ENCODE measurements at regions not wholly inside any gene's neighbourhood (a gene's known extent, or its start where the extent isn't known, plus 50 kb on each side); places are given as distances from the start of the nearest gene placed in this dataset.

DNA sequence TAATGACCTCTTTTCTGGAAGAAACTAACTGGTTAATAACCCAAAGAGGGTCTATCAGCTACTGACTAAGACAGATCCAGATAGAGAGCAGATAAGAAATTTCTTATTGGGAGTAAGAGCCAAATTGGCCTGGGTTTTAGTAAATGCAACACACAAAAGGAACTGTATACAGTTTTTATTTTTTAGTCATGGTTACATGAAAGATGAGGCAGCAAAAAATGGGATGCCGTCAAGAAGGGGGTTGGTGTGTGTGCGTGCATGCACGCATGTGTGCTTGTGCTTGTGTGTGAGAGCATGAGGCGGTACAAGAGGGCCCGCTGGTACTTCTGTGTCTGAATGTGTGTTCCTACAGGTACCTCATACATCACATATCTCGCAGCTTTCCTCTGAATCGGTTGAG lies 466.2 kb upstream of the HNRNPA3 start:
- DNase-seq = no peak

DNA sequence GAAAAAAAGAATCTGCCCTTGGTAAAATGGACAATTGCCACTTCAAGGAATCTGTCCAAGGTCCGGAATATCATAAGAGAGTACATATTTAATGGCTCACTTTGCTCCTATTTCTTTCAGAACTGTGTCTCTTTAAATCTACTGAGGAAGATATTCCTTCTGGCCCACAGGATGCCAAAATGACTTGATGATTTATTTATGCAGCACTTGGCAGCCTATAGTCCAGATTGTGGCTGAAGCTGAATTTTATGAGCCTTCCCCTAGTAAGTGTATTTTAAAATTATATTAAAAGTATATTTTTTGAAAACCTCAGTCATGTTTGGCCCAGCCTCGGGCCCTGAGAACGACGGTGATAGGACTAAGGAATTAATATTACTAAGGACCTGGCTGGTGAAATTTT lies 465.1 kb upstream of the HNRNPA3 start:
- DNase-seq = no peak

- no peak for DNase-seq
Observed at GRCh38 chr2:176747928-176748327, 464.7 kb upstream of the HNRNPA3 start.

DNA sequence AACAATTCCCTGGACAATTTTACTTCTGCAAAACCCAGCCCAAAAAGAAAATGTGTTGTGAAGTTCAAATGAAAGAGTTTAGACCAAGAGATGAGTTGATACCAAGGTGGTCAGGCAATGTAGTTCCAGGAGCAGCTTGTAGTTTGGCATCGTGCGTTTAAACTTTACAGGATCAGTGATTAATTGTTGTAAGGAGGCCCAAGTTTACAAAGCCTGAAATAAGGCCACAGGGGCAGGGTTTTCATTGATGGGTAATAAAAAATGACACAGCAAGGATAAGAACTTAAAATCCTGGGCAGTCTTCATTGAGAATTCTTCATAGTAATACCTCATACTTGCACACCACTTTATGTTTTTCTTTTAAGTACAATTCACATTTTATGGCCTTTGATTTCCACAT lies 463.9 kb upstream of the HNRNPA3 start:
- no peak for DNase-seq

GRCh38 chr2:176751314-176752227 lies 461.0 kb upstream of the HNRNPA3 start:
- DNase-seq = no peak

- no peak for DNase-seq
Observed at GRCh38 chr2:176752295-176752694, 460.3 kb upstream of the HNRNPA3 start.

GRCh38 chr2:176753205-176753604 lies 459.4 kb upstream of the HNRNPA3 start:
- no peak for DNase-seq

- no peak for DNase-seq
Observed at GRCh38 chr2:176753752-176754474, 458.7 kb upstream of the HNRNPA3 start.

DNA sequence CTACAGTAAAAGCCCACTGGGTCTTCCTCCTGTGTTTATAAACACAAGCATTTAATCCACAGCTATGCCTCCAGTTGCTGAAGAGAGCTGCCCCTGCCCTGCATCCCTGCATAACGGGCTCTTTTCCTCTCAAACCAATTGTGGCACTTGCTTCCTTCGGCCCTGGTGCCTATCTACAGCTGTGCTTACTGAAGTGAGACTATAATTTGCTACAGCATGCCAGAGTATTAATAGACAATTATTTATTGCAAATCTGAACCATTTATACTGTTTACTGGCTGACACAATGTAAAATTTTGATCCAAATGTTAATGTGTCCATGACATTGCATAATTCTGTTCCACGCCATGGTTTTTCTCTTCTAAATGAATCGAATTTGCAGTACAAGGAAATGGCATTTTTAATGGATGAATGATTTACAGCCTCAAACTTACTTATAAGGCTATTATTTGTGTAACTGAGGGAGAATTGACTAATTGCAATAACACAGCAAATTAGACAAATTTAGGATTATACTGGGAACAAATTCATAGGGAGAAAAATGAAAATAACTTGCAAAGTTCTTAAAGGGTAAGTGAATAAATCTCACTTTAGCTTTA lies 457.0 kb upstream of the HNRNPA3 start:
- DNase-seq = no peak

GRCh38 chr2:176758426-176758825 lies 454.2 kb upstream of the HNRNPA3 start:
- DNase-seq = no peak

- no peak for DNase-seq
Observed at GRCh38 chr2:176760439-176760838, 452.2 kb upstream of the HNRNPA3 start.

- no peak for DNase-seq
Observed at GRCh38 chr2:176763130-176763529, 449.5 kb upstream of the HNRNPA3 start.

DNA sequence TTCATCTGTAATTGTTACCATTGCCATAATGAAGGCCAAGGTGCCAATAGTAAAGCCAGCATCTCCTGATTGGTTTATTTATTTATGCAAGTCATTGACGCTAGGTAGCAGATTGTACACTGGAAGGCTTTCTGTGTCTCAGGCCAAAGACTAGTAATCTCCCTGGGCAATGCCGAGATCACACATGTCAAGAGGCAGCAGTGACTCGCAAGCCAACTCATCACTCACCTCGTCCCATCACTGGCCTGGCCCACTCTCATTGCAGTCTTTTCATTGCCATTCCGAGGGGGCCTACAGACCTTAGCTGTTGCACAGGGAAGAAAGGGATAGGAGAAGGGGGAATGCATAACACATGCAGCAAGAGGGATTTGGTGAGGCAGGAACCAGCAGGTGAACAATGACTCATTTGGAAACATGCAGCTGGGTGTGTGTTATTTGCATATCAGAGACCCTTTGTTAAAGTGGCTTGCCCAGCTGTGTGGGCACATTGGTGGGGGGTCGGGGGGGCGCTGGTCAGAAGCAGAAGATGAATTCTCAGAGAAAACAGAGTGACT lies 448.7 kb upstream of the HNRNPA3 start:
- DNase-seq = no peak

DNA sequence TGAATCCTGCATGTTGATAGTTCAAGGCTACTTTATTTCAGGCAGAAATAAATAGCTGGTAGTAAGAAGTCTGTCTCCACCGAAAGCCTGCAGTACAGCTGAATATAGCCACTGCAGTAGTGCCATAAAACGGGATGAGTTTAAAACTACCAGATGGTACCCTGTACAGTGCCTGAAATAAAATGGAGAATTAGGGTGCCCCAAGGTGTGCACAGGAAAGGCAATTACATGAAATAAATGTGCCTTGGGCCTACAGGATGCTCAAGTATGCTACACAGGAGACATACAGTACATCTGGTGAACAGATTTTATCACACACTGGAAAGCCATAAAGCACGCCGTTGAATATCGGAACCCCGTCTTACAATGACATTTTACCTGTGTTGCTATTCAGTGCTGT lies 447.7 kb upstream of the HNRNPA3 start:
- DNase-seq = no peak

DNA sequence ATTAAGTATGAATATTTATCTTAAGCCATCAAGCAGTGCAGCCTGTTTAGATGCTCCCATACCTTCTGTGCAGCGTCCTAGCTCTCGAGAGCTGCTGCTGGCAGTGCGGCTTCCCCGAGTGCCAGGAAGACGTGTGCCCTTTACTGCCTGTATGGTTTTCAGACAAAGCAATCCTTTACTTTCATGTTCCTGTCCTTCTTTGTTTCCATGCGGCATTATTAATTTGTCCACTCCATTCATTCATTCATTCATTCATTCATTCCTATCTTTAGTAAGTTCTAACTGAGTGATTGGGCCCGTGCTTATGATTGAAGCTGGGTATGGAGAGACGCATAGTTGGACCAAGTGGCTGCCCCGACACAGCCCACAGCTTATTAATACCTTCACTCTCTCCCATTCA lies 446.6 kb upstream of the HNRNPA3 start:
- DNase-seq = no peak

DNA sequence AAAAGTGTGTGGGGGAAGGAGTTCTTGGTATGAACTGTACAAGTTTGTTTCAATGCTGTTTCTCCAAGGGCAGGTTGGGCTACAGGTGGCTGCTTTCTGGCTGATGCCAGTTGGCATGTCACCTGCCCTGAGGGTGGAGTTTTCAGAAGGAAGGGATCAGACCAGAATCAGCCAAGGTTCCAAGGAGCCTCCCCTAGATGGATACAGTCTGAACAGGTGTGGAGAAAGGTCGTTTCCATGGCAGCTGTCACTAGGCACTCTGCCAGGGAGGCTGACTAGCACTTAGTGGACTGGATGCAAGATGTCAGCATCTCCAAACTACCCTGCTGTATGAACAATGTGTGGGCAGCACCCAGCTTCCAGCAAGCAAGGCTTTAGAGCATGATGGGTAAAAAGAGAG lies 444.4 kb upstream of the HNRNPA3 start:
- no peak for DNase-seq

- DNase-seq = no peak
Observed at GRCh38 chr2:176769021-176769420, 443.6 kb upstream of the HNRNPA3 start.

GRCh38 chr2:176769499-176770370 lies 442.9 kb upstream of the HNRNPA3 start:
- DNase-seq = no peak

DNA sequence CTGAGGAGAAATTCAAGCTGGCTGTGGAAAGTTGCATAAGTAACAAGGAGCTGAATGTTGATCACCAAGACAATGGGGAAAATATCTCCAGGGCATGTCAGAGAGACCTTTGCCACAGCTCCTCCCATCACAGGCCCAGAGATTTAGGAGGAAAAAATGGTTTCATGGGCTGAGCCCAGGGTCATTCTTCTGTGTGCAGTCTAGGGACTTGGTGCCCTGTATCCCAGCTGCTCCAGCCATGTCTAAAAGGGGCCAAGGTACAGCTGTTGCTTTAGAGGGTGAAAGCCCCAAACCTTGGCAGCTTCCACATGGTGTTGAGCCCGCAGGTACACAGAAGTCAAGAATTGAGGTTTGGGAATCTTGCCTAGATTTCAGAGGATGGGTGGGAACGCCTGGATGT lies 439.8 kb upstream of the HNRNPA3 start:
- no peak for DNase-seq

DNA sequence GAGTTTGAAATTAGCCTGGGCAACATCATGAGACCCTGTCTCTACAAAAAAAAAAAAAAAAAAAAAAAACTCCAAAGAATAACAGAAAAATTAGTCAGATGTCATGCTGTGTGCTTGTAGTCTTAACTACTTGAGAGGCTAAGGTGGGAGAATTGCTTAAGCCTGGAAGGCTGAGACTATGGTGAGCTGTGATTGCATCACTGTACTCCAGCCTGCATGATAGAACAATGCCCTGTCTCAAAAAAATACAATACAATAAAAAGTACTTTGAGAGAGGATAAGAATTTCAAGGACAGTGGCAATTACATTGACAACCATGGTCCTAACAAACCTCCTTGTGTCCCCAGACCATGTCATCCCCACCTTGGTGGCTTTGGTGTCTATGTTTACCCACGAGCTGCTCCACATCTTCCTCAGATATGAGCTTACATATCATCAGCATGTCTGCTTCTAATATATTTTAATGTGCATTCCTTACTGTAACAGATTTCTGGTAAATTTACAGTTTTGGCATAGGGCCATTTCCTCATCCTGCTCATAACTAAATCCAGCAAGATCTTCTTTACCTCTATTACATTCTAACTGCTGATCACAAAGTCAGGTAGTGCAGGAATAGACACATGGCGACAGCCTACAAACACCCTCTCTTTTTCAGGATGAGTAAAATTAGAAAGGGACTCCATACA lies 437.7 kb upstream of the HNRNPA3 start:
- no peak for DNase-seq

GRCh38 chr2:176777262-176777661 lies 435.3 kb upstream of the HNRNPA3 start:
- DNase-seq = no peak

DNA sequence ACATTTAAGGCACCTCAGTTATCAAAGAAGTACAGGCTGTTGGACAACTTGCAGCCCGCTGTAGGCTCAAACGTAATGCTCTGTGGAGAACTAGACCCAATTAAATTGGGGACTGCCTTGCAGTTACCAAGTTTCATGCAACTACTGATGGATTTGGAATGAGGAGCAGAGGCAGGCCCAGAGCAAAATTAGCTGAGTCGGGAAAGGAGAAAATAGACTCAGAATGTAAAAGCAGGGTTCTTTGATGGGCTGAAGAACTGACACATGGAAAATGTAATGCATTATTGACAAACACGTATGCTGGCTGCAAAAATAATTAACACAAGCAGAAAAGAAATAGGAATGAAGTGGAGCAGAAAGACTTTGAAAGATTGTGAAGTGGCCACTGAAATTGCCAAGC lies 432.7 kb upstream of the HNRNPA3 start:
- no peak for DNase-seq

All from activated naive CD4-positive, alpha-beta T cell treated with anti-CD3 and anti-CD28 coated beads, Interleukin-2, amount 50 U/mL, for 16 hours (primary cell).